ENCODE measurements at regions not wholly inside any gene's neighbourhood (a gene's known extent, or its start where the extent isn't known, plus 50 kb on each side); places are given as distances from the start of the nearest gene placed in this dataset.
"Not testable (repeated sequence)": the region's sequence is repeated elsewhere in the genome, so short reads cannot be mapped to it uniquely, and the experiment has no call there.

DNA sequence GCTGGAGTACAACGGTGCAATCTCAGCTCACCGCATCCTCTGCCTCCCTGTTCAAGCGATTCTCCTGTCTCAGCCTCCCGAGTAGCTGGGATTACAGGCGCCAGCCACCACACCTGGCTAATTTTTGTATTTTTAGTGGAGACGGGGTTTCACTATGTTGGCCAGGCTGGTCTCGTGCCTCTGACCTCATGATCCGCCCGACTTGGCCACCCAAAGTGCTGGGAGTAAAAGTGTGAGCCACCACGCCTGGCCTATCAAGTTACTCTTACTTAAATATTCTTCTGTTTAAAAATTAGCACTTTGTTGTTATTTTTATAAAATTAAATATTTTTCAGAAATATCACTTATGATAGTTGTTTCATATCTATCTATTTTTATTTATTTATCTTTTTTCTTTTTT, 185.2 kb upstream of the REG3G start:
- H3K4me3 Mint-ChIP-seq; H3K36me3 Mint-ChIP-seq (ENCODE audit: low read depth); H3K27ac Mint-ChIP-seq; H3K9me3 Mint-ChIP-seq; DNase-seq; CTCF ChIA-PET; POLR2A ChIA-PET; H3K4me1 Mint-ChIP-seq; H3K27me3 Mint-ChIP-seq: not testable (repeated sequence)

- H3K4me1 Mint-ChIP-seq: no peaks in the 10 kb centered on the region
- no peaks in the 10 kb centered on the region for H3K27me3 Mint-ChIP-seq
- DNase-seq: no peak
- no peaks in the 10 kb centered on the region for H3K36me3 Mint-ChIP-seq (ENCODE audit: low read depth)
- no peak overlapping the region for H3K27ac Mint-ChIP-seq
- POLR2A ChIA-PET: no interaction called here
- no peaks in the 10 kb centered on the region for H3K9me3 Mint-ChIP-seq
- CTCF ChIA-PET: interaction anchor here (0.6 kb wide), 1 partner anchor 1004 kb away, joined by 3 read pairs; no protein-coding TSS in a partner anchor
- no peak overlapping the region for H3K4me3 Mint-ChIP-seq
Observed at GRCh38 chr2:78845664-78846185, 179.8 kb upstream of the REG3G start.

DNA sequence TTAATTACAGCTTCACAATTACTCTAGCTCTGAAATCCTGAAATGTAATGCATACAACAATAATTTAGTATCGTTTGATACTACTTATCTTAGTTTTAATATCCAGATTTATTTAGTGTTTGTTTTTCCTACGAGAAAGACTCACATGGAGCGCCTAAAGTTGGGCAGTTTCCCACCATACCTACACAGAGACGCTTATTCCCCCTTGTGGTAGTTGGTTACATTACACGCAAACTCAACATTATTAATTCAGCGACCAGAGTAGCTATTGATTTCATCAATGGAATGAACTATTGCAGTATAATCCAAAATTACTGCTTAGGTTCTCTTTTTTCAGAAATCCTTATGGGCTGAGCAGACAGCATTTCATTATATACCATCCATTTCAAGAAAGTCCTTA, 164.0 kb upstream of the REG3G start:
- Mint-ChIP-seq H3K9me3 (peaks cover 2% of the 10 kb centered on the region), H3K36me3 (ENCODE audit: low read depth) (no peaks in the 10 kb centered on the region), H3K4me1 (no peaks in the 10 kb centered on the region), H3K27ac (no peak overlapping the region), H3K4me3 (no peak overlapping the region), H3K27me3 (no peaks in the 10 kb centered on the region)
- DNase-seq: no peak
- ChIA-PET CTCF (no interaction called here), POLR2A (no interaction called here)

- Mint-ChIP-seq H3K9me3 (peaks cover 4% of the 10 kb centered on the region), H3K36me3 (ENCODE audit: low read depth) (no peaks in the 10 kb centered on the region), H3K27me3 (no peaks in the 10 kb centered on the region), H3K4me3 (no peak overlapping the region), H3K27ac (no peak overlapping the region), H3K4me1 (no peaks in the 10 kb centered on the region)
- DNase-seq: no peak
- ChIA-PET POLR2A (no interaction called here), CTCF (no interaction called here)
Observed at GRCh38 chr2:78864205-78864604, 161.3 kb upstream of the REG3G start.

- Mint-ChIP-seq H3K27ac (no peak overlapping the region), H3K36me3 (ENCODE audit: low read depth) (no peaks in the 10 kb centered on the region), H3K9me3 (peaks cover 4% of the 10 kb centered on the region), H3K27me3 (no peaks in the 10 kb centered on the region), H3K4me1 (no peaks in the 10 kb centered on the region), H3K4me3 (no peak overlapping the region)
- CTCF ChIA-PET: no interaction called here
- DNase-seq: no peak
- POLR2A ChIA-PET: no interaction called here
Observed at GRCh38 chr2:78865667-78866066, 159.8 kb upstream of the REG3G start.

DNA sequence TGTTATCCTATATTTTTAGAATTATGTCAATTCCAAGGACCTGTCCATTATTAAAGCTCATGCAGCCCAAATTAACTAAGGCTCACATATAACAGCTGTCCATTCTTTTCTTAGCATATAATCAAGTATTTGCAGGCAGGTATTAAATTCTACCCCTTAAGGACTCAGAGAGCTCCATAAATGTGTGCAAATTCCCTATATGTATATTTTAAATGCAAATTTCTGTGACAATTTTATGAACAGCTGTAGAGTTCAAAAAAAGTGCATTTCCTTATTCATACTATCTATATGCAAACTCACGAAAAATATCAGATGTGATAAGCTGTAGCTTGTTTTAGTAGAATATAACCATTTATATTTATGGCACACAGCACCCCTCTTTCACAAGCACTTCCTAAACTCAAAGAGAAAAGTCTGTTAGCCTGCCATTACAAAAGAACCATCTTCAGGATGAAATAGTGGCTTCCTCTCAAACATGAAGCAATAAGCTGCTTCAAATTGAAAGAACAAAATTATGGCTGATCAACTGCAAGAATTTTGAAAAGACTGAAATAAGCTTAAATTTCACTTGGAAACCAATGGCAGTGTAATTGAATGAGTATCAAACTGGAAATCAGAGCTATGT, 155.0 kb upstream of the REG3G start:
- ChIA-PET CTCF (no interaction called here), POLR2A (no interaction called here)
- no peaks in the 10 kb centered on the region for H3K27me3 Mint-ChIP-seq
- no peak overlapping the region for H3K4me3 Mint-ChIP-seq
- no peak for DNase-seq
- no peak overlapping the region for H3K27ac Mint-ChIP-seq
- peaks cover 2% of the 10 kb centered on the region for H3K9me3 Mint-ChIP-seq
- H3K4me1 Mint-ChIP-seq: no peaks in the 10 kb centered on the region
- H3K36me3 Mint-ChIP-seq (ENCODE audit: low read depth): no peaks in the 10 kb centered on the region

DNA sequence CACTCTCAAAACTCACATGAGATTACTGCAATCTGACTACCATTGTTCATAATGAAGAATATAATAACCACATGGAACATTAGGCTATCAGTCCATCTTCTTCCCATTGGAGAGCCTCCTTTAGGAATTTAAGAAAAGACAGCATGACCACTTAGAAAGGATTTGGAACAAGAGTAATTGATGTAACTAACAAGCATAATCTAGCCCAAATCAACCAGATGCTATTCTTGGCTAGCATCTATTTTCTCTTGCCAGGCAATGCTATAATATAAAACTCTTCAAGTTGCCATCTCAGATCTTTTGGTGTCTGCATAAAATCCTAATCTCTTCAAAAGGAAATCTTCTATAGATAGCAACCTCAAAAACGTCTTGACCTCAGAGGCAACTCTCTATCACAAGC, 152.0 kb upstream of the REG3G start:
- peaks cover 1% of the 10 kb centered on the region for H3K9me3 Mint-ChIP-seq
- CTCF ChIA-PET: no interaction called here
- no peaks in the 10 kb centered on the region for H3K27me3 Mint-ChIP-seq
- H3K4me3 Mint-ChIP-seq: no peak overlapping the region
- H3K27ac Mint-ChIP-seq: no peak overlapping the region
- no peak for DNase-seq
- H3K4me1 Mint-ChIP-seq: no peaks in the 10 kb centered on the region
- POLR2A ChIA-PET: no interaction called here
- H3K36me3 Mint-ChIP-seq (ENCODE audit: low read depth): no peaks in the 10 kb centered on the region

GRCh38 chr2:78876316-78876688, 149.2 kb upstream of the REG3G start:
- POLR2A ChIA-PET: no interaction called here
- no peaks in the 10 kb centered on the region for H3K4me1 Mint-ChIP-seq
- no peak overlapping the region for H3K4me3 Mint-ChIP-seq
- CTCF ChIA-PET: no interaction called here
- H3K27me3 Mint-ChIP-seq: no peaks in the 10 kb centered on the region
- no peak for DNase-seq
- no peak overlapping the region for H3K27ac Mint-ChIP-seq
- H3K9me3 Mint-ChIP-seq: no peaks in the 10 kb centered on the region
- H3K36me3 Mint-ChIP-seq (ENCODE audit: low read depth): no peaks in the 10 kb centered on the region

DNA sequence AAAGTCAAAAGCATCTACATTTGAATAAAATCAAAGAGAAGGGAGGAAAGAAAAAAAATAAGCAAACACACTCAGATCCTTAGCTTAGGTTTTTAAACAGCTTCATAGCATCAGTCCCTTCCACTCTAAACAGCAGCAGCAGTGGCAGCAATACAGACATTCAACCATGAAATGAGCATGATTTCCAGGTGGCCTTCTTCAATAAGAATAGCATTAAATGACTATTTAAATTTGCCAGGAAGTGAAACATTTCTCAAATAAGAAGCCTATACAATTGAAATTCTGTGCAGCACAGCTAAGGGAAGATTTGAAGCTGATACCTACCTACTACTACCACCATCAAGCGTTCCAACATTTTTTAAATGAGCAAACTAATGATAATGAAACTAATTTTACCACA, 138.1 kb upstream of the REG3G start:
- Mint-ChIP-seq H3K27ac (no peak overlapping the region), H3K9me3 (no peaks in the 10 kb centered on the region), H3K36me3 (ENCODE audit: low read depth) (no peaks in the 10 kb centered on the region), H3K4me1 (no peaks in the 10 kb centered on the region), H3K4me3 (no peak overlapping the region), H3K27me3 (no peaks in the 10 kb centered on the region)
- ChIA-PET CTCF (no interaction called here), POLR2A (no interaction called here)
- no peak for DNase-seq

DNA sequence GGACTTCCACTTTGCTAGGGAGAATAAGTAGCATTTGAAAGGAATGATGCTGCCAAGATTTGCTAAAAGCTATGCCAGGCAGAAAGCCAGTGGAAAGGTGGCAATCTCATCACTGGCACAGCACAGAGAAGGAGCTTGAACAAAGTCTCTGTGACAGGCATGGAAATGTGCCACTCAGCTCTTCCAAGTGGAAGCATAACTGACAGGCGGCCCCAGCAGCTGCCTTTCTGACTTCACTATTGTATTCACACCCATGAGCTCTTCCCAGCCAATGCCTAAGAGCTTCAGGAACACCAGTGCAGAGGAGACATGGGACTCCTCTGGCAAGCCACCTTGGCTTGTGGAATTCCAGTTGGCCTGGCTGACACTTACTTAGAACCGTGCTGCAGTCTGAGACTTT, 134.6 kb upstream of the REG3G start:
- Mint-ChIP-seq H3K27ac (no peak overlapping the region), H3K9me3 (no peaks in the 10 kb centered on the region), H3K4me3 (no peak overlapping the region), H3K4me1 (no peaks in the 10 kb centered on the region), H3K36me3 (ENCODE audit: low read depth) (no peaks in the 10 kb centered on the region), H3K27me3 (no peaks in the 10 kb centered on the region)
- CTCF ChIA-PET: no interaction called here
- DNase-seq: no peak
- POLR2A ChIA-PET: no interaction called here

DNA sequence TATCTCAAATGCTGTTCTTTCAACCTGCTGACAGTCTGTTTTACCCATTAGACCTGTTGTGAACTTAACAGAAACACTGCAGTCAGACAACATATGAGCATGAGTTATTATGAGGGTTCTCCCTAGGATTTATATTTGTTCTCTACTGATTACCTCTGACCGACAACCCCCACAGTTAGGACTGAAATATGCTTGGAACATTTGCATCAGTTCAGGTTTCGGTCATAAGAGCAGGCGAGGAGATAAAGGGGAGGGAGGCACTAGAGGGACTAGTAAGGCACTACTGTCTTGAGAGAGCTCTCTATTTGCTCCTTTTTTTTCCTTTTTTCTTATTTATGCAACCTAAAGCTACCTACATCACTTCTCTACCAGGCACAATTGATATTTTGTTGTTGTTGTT, 133.2 kb upstream of the REG3G start:
- H3K9me3 Mint-ChIP-seq: no peaks in the 10 kb centered on the region
- no peaks in the 10 kb centered on the region for H3K36me3 Mint-ChIP-seq (ENCODE audit: low read depth)
- ChIA-PET CTCF (no interaction called here), POLR2A (no interaction called here)
- no peak overlapping the region for H3K27ac Mint-ChIP-seq
- no peak overlapping the region for H3K4me3 Mint-ChIP-seq
- no peaks in the 10 kb centered on the region for H3K4me1 Mint-ChIP-seq
- no peaks in the 10 kb centered on the region for H3K27me3 Mint-ChIP-seq
- DNase-seq: no peak

- Mint-ChIP-seq H3K36me3 (ENCODE audit: low read depth) (no peaks in the 10 kb centered on the region), H3K4me1 (no peaks in the 10 kb centered on the region), H3K9me3 (peaks cover 5% of the 10 kb centered on the region), H3K27ac (no peak overlapping the region), H3K27me3 (no peaks in the 10 kb centered on the region), H3K4me3 (no peak overlapping the region)
- POLR2A ChIA-PET: no interaction called here
- no peak for DNase-seq
- CTCF ChIA-PET: no interaction called here
Observed at GRCh38 chr2:78895022-78895421, 130.5 kb upstream of the REG3G start.

DNA sequence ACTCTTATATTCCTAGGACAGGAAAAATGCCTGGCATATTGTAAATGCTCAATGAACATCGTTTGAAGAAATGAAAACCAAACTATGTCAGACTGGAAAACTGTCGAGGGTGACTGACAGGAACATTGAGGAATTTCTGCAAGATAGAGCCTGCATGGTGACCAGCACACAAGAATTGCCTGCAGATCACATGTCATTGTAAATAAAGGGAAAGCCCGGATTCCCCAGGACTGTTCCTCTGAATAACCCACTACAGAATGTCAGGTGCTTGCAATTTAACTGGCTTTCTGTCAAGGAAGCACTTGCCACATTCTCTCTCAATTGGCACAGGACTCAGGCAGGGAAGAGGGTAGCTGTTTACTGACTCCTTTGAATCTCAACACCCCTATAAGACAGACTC, 129.0 kb upstream of the REG3G start:
- H3K27ac Mint-ChIP-seq: no peak overlapping the region

DNA sequence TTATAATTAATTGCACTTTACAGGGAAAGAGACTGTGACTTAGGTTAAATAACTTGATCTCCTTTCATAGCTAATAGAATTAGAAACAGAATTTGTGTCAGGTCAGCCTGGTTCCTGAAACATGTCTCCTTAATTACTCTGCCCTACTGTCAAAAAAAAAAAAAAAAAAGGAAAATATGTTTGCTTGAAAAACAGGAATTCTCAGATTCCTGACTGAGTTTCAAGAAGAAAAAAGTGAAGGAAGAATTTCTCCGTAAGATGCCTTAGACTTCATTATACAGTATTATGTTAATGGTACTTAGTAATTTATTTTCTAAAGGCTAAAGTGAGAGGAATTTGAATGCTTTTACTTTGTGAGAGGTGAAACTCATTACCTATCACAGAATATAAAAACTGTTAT, 118.4 kb upstream of the REG3G start:
- Mint-ChIP-seq H3K36me3 (ENCODE audit: low read depth) (no peaks in the 10 kb centered on the region), H3K9me3 (no peaks in the 10 kb centered on the region), H3K27me3 (no peaks in the 10 kb centered on the region), H3K4me3 (no peak overlapping the region), H3K4me1 (no peaks in the 10 kb centered on the region), H3K27ac (no peak overlapping the region)
- CTCF ChIA-PET: no interaction called here
- POLR2A ChIA-PET: no interaction called here
- DNase-seq: no peak

More for the DNA sequence above, 129.0 kb upstream of the REG3G start:
- CTCF ChIA-PET: no interaction called here
- no peaks in the 10 kb centered on the region for H3K4me1 Mint-ChIP-seq
- H3K4me3 Mint-ChIP-seq: no peak overlapping the region
- DNase-seq: no peak
- H3K36me3 Mint-ChIP-seq (ENCODE audit: low read depth): no peaks in the 10 kb centered on the region
- H3K9me3 Mint-ChIP-seq: peaks cover 5% of the 10 kb centered on the region
- H3K27me3 Mint-ChIP-seq: no peaks in the 10 kb centered on the region
- POLR2A ChIA-PET: no interaction called here

Measured in activated CD4-positive, alpha-beta T cell treated with anti-CD3 and anti-CD28 coated beads, Interleukin-2, amount 10 ng/mL, durations not matched to agents 7 days and 5 days (primary cell).